Activated CD8-positive, alpha-beta memory T cell treated with anti-CD3 and anti-CD28 coated beads, Interleukin-2, amount 10 ng/mL, durations not matched to agents 7 days and 5 days (primary cell): ENCODE measurements at regions not wholly inside any gene's neighbourhood (a gene's known extent, or its start where the extent isn't known, plus 50 kb on each side); places are given as distances from the start of the nearest gene placed in this dataset.

ENCODE experiments used
- ATAC-seq: fragments of 150-1000 bp; cut with Tn5 transposase; one replicate; pipeline ENCODE4 v1.10.0; 2021; ENCODE audit warnings: moderate library complexity
- CTCF ChIA-PET: fragments of 350-600 bp; sonication (Branson Sonifier 250); formaldehyde crosslinking; loops from one replicate; lab custom pipeline; 2021; ENCODE audit warnings: antibody characterized with exemption; lab: Charles Lee
- DNase-seq: peaks from one replicate; pipeline ENCODE4 v3.0.0-alpha.2; 2020
- H3K27ac Mint-ChIP-seq: one replicate; pipeline ENCODE4 v1.8.0; 2021; ENCODE audit warnings: mild to moderate bottlenecking, mixed read lengths
- H3K27me3 Mint-ChIP-seq: one replicate; pipeline ENCODE4 v1.8.0; 2021; ENCODE audit warnings: mixed read lengths
- H3K36me3 Mint-ChIP-seq: one replicate; pipeline ENCODE4 v1.8.0; 2021; ENCODE audit warnings: mild to moderate bottlenecking, mixed read lengths
- H3K4me1 Mint-ChIP-seq: one replicate; pipeline ENCODE4 v1.8.0; 2021; ENCODE audit warnings: mixed read lengths
- H3K4me3 Mint-ChIP-seq: one replicate; pipeline ENCODE4 v1.8.0; 2021; ENCODE audit warnings: mild to moderate bottlenecking, moderate library complexity, mixed read lengths
- H3K9me3 Mint-ChIP-seq: one replicate; pipeline ENCODE4 v1.8.0; 2022; ENCODE audit warnings: low read depth, mixed read lengths

DNA sequence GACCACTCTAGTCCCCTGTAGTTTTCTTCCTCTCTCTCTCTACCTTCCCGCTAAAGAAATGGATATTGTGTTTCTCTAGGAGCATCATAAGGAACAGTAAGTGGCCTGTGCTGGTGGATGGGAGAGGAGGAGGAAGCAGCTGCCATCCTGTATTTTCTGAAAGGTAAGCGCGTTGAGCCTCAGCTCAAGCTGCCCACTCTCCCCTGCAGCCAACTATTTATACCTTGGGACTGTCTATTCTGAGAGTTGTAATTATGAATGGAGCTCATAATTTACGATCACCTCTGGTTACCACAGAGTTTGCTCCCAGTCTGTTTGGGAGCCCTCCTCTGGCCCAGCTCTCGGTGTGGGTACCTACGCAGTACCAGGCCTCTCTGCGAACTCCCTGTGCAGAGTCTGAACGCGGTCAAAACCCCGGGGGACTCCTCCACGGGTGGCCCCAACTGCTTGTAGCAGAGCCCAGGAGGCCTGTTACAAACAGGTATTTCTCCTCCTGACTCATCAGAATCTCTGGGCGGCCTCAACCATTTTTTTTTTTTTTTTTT is 285.4 kb downstream of the SMOC2 start:
- Mint-ChIP-seq H3K9me3 (no peaks in the 10 kb centered on the region), H3K36me3 (no peaks in the 10 kb centered on the region), H3K27me3 (no peaks in the 10 kb centered on the region), H3K4me3 (no peak overlapping the region), H3K4me1 (no peaks in the 10 kb centered on the region), H3K27ac (no peak overlapping the region)
- CTCF ChIA-PET = no interaction called here
- DNase-seq = no peak
- no peak for ATAC-seq

DNA sequence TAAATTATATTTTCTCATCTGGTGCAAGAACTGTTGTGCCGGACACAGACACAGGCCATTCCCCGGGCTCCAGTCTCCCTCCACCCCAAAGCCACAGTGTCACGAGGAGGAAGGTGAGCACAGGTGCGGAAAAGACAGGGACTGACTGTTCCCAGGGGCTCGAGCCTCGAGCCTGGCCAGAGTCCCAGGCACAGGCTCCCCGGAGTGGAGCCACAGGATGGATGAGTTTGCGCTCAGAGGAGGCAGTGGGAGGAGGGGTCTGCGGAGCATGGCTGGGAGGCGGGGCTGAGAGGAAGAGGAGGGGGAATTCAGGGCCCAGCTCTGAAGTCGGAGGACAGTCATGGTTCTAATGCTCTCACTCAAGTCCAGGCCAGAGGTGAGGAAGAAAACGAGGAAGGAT is 284.8 kb downstream of the SMOC2 start:
- no peak for DNase-seq
- CTCF ChIA-PET = no interaction called here
- H3K9me3 Mint-ChIP-seq = no peaks in the 10 kb centered on the region
- H3K27ac Mint-ChIP-seq = no peak overlapping the region
- no peak for ATAC-seq
- H3K4me1 Mint-ChIP-seq = no peaks in the 10 kb centered on the region
- no peaks in the 10 kb centered on the region for H3K36me3 Mint-ChIP-seq
- H3K4me3 Mint-ChIP-seq = no peak overlapping the region
- no peaks in the 10 kb centered on the region for H3K27me3 Mint-ChIP-seq

DNA sequence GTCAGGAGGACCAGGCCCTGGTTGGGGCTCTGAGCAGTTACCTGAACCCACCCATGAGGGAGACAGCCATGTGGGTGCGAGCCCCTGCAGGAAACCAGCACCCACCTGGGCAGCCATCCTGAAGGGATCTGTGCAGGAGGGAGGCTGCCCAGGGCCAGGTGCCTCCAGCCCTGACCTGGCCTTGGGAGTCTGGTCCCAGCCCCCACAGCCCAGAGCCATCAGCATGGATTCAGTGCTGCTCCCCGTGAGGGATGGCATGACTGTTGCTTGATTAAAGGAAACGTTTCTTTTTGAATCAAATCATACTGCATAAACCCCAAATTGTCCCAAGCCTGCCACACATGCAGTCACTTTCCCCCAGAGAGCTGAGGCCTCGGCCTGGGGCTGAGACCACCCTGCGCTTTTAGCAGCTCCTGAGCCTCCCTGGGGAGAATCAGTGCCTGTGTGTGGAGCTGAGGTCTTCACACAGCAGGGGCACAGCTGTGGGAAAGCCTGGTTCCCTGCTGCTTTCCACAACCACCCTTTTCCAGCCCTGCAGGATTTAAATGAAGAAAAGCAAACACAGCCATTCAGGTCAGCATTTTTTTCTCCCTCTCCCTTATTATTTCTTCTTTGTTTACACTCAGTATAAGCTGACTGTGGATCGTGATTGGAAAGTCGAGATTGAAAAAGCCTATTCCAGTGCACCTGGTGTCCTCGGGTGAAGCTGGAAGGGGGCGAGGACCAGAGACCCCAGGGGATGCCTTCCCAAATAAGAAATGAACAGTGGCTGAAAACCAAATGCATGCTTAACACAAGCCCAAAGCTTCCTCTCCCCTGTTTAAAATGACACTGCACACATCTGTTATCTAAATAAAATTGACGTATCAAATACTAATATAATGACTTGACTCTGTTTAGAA is 283.9 kb downstream of the SMOC2 start:
- no peaks in the 10 kb centered on the region for H3K4me1 Mint-ChIP-seq
- no peak for DNase-seq
- no peak overlapping the region for H3K4me3 Mint-ChIP-seq
- no peaks in the 10 kb centered on the region for H3K36me3 Mint-ChIP-seq
- no peak for ATAC-seq
- no peaks in the 10 kb centered on the region for H3K9me3 Mint-ChIP-seq
- H3K27ac Mint-ChIP-seq = no peak overlapping the region
- no peaks in the 10 kb centered on the region for H3K27me3 Mint-ChIP-seq
- CTCF ChIA-PET = no interaction called here

DNA sequence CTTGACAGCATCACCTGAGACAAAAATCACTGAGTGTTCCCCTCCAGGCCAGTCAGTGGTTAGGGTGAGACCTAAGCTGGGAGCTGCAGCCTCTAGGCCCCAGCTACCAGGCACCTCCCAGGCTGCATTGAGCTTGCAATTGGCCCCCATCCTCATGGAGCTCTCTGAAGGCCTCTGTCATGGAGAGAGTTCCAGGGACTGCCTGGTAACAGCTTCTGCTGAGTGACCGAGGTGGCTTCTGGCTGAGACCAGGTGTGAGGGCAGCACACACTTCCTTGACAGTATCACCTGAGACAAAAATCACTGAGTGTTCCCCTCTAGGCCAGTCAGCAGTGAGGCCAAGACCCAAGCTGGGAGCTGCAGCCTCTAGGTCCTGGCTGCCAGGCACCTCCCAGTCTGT is 283.0 kb downstream of the SMOC2 start:
- Mint-ChIP-seq H3K27me3 (no peaks in the 10 kb centered on the region), H3K36me3 (no peaks in the 10 kb centered on the region), H3K4me3 (no peak overlapping the region), H3K9me3 (no peaks in the 10 kb centered on the region), H3K4me1 (no peaks in the 10 kb centered on the region), H3K27ac (no peak overlapping the region)
- ATAC-seq (no peak), DNase-seq (no peak)
- CTCF ChIA-PET = no interaction called here

DNA sequence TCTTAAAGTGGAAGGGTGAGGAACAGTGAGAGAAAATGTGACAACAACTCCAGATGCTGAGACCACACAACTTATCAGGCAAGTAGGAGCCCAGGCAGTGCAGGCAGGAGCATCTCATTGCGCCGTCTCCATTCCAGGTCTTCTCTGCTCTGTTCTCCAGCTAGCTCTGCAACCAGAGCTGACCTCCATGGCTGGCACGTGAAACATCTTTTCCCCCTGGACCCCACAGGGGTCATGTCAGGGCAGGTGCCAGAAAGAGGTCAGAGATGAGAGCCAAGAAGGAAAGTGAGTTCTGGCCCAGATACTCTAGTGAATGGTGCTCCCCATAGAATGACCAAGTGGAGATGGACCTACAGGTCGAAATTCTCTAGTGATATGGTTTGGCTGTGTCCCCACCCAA is 281.4 kb downstream of the SMOC2 start:
- CTCF ChIA-PET = no interaction called here
- H3K4me3 Mint-ChIP-seq = no peak overlapping the region
- no peaks in the 10 kb centered on the region for H3K27me3 Mint-ChIP-seq
- no peak for DNase-seq
- no peak for ATAC-seq
- no peaks in the 10 kb centered on the region for H3K36me3 Mint-ChIP-seq
- H3K27ac Mint-ChIP-seq = no peak overlapping the region
- no peaks in the 10 kb centered on the region for H3K4me1 Mint-ChIP-seq
- H3K9me3 Mint-ChIP-seq = no peaks in the 10 kb centered on the region

DNA sequence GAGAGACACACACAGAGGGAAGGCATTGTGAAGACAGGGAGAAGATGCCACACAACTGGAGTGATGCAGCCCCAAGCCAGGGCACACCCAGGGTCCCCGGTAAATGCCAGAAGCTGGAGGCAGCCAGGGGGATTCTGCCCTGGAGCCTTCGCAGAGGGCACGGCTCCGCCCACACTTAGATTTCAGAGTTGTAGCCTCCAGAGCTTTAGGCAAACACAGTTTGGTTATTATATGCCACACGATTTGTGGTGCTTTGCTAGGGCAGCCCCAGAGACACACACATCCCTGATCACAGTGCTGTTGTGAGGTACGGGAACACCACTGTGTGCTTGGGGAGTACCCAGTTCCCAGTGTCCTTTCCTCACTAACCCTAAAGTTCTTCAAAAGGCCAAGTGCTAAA is 280.6 kb downstream of the SMOC2 start:
- Mint-ChIP-seq H3K4me1 (no peaks in the 10 kb centered on the region), H3K27ac (no peak overlapping the region), H3K4me3 (no peak overlapping the region), H3K36me3 (no peaks in the 10 kb centered on the region), H3K9me3 (no peaks in the 10 kb centered on the region), H3K27me3 (no peaks in the 10 kb centered on the region)
- ATAC-seq = no peak
- no peak for DNase-seq
- CTCF ChIA-PET = no interaction called here

DNA sequence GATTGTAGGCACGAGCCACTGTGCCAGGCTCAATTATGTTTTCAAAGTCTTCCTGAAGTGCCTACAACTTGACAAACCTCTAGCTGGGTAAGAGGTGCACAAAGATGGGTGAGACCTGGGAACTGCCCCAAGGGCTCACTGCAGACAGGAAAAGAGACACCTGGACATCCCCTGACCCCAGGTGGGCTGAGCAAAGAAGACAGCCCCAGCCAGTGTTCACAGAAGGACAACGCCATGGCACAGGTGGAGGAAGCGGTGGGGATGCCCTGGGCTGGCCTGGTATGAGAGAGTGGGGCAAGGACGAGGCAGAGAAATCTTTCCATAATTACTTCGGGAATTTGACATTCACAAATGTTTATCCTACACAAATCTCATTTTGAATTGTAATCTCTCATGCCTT is 278.9 kb downstream of the SMOC2 start:
- Mint-ChIP-seq H3K4me1 (no peaks in the 10 kb centered on the region), H3K4me3 (no peak overlapping the region), H3K36me3 (no peaks in the 10 kb centered on the region), H3K27me3 (no peaks in the 10 kb centered on the region), H3K27ac (no peak overlapping the region), H3K9me3 (no peaks in the 10 kb centered on the region)
- CTCF ChIA-PET = no interaction called here
- ATAC-seq (no peak), DNase-seq (no peak)

DNA sequence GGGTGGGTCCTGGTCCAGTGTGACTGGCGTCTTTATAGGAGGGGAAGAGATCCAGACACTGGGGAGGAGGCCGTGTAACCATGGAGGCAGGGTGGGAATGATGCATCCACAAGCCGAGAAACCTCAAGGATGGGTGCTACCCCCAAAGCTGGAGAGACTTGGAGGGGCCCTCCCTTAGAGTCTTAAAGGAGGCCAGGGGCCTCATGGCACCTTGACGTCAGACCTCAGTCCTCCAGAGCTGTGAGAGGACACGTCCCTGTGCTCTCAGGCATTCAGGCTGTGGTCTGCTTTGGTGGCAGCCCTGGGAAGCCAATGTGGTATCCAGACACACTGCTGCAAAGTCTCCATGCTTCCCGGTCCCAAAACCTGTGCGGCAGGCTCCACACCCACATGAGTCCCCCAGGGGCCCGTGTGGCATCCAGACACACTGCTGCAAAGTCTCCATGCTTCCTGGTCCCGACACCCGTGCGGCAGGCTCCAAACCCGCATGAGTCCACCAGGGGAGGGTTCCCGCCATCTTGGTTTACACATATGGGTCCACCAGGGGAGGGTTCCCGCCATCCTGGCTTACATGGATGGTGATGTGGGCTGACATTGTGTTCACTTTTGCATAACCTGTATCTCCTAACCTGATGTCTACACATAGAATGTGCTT is 278.0 kb downstream of the SMOC2 start:
- no peaks in the 10 kb centered on the region for H3K4me1 Mint-ChIP-seq
- no peak for DNase-seq
- ATAC-seq = no peak
- H3K4me3 Mint-ChIP-seq = no peak overlapping the region
- CTCF ChIA-PET = no interaction called here
- H3K27ac Mint-ChIP-seq = no peak overlapping the region
- no peaks in the 10 kb centered on the region for H3K9me3 Mint-ChIP-seq
- no peaks in the 10 kb centered on the region for H3K27me3 Mint-ChIP-seq
- H3K36me3 Mint-ChIP-seq = no peaks in the 10 kb centered on the region
